GM10266 (cell line): ENCODE measurements at regions not wholly inside any gene's neighbourhood (a gene's known extent, or its start where the extent isn't known, plus 50 kb on each side); places are given as distances from the start of the nearest gene placed in this dataset.

ENCODE experiments used
- DNase-seq: peaks from one replicate; pipeline ENCODE4 v3.0.0; 2012; ENCODE audit errors: extremely low spot score
- CTCF ChIP-seq: IDR thresholded peaks from 2 replicates; pipeline ENCODE4 v1.5.1; 2012; ENCODE audit warnings: mild to moderate bottlenecking, low read depth; ENCODE audit not compliant: control insufficient read depth, insufficient read depth; ENCODE audit errors: missing control alignments

GRCh38 chr2:156864325-156864724, 393.2 kb upstream of the GALNT5 start:
- TF ChIP-seq CTCF, result no peak
- DNase-seq, result no peak

DNA sequence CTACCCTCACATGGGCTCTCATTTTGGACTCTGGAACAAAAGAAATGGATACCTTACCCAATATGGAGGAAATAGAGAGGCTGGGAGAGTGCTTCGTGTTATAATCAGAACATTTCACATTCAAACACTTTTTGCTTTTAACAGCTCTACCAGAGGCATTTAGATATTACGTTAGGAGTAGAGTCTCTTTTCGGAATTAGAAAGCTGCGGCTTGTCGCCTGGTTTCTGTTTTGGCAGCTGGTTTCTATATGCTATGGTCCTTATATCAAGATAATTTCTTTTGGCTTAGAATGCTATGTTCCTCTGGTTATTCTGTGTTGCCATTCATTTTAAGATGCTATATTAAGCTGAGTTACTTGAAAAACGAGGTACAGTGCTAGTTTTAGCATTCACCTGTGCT, 392.8 kb upstream of the GALNT5 start:
- no peak for TF ChIP-seq CTCF
- no peak for DNase-seq

- no peak for DNase-seq
- no peak for TF ChIP-seq CTCF
These were observed 390.3 kb upstream of the GALNT5 start for GRCh38 chr2:156867201-156867600.

- no peak for TF ChIP-seq CTCF
These were observed 382.8 kb upstream of the GALNT5 start for GRCh38 chr2:156874707-156875106.

GRCh38 chr2:156883804-156884203, 373.7 kb upstream of the GALNT5 start:
- no peak for TF ChIP-seq CTCF
- DNase-seq, result no peak

More at GRCh38 chr2:156874707-156875106, 382.8 kb upstream of the GALNT5 start:
- no peak for DNase-seq

GRCh38 chr2:156884216-156884615, 373.3 kb upstream of the GALNT5 start:
- no peak for DNase-seq
- no peak for TF ChIP-seq CTCF

- no peak for DNase-seq
- TF ChIP-seq CTCF, result no peak
These were observed 366.9 kb upstream of the GALNT5 start for GRCh38 chr2:156890529-156891148.
